ENCODE measurements at regions not wholly inside any gene's neighbourhood (a gene's known extent, or its start where the extent isn't known, plus 50 kb on each side); places are given as distances from the start of the nearest gene placed in this dataset.

GRCh38 chr7:110372685-110373084 is 718.2 kb upstream of the LRRN3 start:
- no peaks in the 10 kb centered on the region for H3K4me1 ChIP-seq (ENCODE audit: low read length)
- H3K27ac ChIP-seq (ENCODE audit: low read length): no peak overlapping the region
- no peaks in the 10 kb centered on the region for H4K20me1 ChIP-seq (ENCODE audit: insufficient read depth, low read depth, low read length)
- DNase-seq: no peak
- H3K9me2 ChIP-seq (replicated peaks; ENCODE audit: insufficient read depth, low read length): no peaks in the 10 kb centered on the region
- H3K27me3 ChIP-seq (ENCODE audit: low read length): no peaks in the 10 kb centered on the region
- no peak overlapping the region for H2AFZ ChIP-seq (ENCODE audit: low read length)
- H3K4me2 ChIP-seq (ENCODE audit: low read depth, low read length, poor library complexity, severe bottlenecking): no peak overlapping the region
- no peak overlapping the region for H3K4me3 ChIP-seq (ENCODE audit: low read length)
- H3K36me3 ChIP-seq (ENCODE audit: insufficient read depth, low read length): no peaks in the 10 kb centered on the region
- no peak overlapping the region for H3K9ac ChIP-seq (ENCODE audit: low read length)
- no peaks in the 10 kb centered on the region for H3K79me2 ChIP-seq (ENCODE audit: low read length)
- H3K9me3 ChIP-seq (ENCODE audit: low read length): no peaks in the 10 kb centered on the region; the same call in 1 of the 2 replicates

- no peaks in the 10 kb centered on the region for H3K79me2 ChIP-seq (ENCODE audit: low read length)
- no peaks in the 10 kb centered on the region for H3K4me1 ChIP-seq (ENCODE audit: low read length)
- H3K9me3 ChIP-seq (ENCODE audit: low read length): no peaks in the 10 kb centered on the region; the same call in 1 of the 2 replicates
- no peak overlapping the region for H3K4me3 ChIP-seq (ENCODE audit: low read length)
- no peak overlapping the region for H3K9ac ChIP-seq (ENCODE audit: low read length)
- H4K20me1 ChIP-seq (ENCODE audit: insufficient read depth, low read depth, low read length): no peaks in the 10 kb centered on the region
- H3K4me2 ChIP-seq (ENCODE audit: low read depth, low read length, poor library complexity, severe bottlenecking): no peak overlapping the region
- no peaks in the 10 kb centered on the region for H3K27me3 ChIP-seq (ENCODE audit: low read length)
- H3K9me2 ChIP-seq (replicated peaks; ENCODE audit: insufficient read depth, low read length): no peaks in the 10 kb centered on the region
- H3K27ac ChIP-seq (ENCODE audit: low read length): no peak overlapping the region
- no peak overlapping the region for H2AFZ ChIP-seq (ENCODE audit: low read length)
- no peaks in the 10 kb centered on the region for H3K36me3 ChIP-seq (ENCODE audit: insufficient read depth, low read length)
- DNase-seq: no peak
Measured at GRCh38 chr7:110373416-110373815, 717.5 kb upstream of the LRRN3 start.

- Histone ChIP-seq H3K36me3 (ENCODE audit: insufficient read depth, low read length) (no peaks in the 10 kb centered on the region), H3K27me3 (ENCODE audit: low read length) (no peaks in the 10 kb centered on the region), H3K4me3 (ENCODE audit: low read length) (no peak overlapping the region)
Measured at GRCh38 chr7:110373859-110374258, 717.1 kb upstream of the LRRN3 start.

GRCh38 chr7:110375068-110375467 is 715.9 kb upstream of the LRRN3 start:
- Histone ChIP-seq H3K9ac (ENCODE audit: low read length) (no peak overlapping the region), H3K9me2 (replicated peaks; ENCODE audit: insufficient read depth, low read length) (no peaks in the 10 kb centered on the region), H3K27me3 (ENCODE audit: low read length) (no peaks in the 10 kb centered on the region), H2AFZ (ENCODE audit: low read length) (no peak overlapping the region), H3K4me2 (ENCODE audit: low read depth, low read length, poor library complexity, severe bottlenecking) (no peak overlapping the region), H4K20me1 (ENCODE audit: insufficient read depth, low read depth, low read length) (no peaks in the 10 kb centered on the region), H3K27ac (ENCODE audit: low read length) (no peak overlapping the region), H3K4me3 (ENCODE audit: low read length) (no peak overlapping the region), H3K79me2 (ENCODE audit: low read length) (no peaks in the 10 kb centered on the region), H3K9me3 (ENCODE audit: low read length) (no peaks in the 10 kb centered on the region; the same call in 1 of the 2 replicates), H3K36me3 (ENCODE audit: insufficient read depth, low read length) (no peaks in the 10 kb centered on the region), H3K4me1 (ENCODE audit: low read length) (no peaks in the 10 kb centered on the region)
- DNase-seq: no peak

More at GRCh38 chr7:110373859-110374258, 717.1 kb upstream of the LRRN3 start:
- H3K9me3 ChIP-seq (ENCODE audit: low read length): no peaks in the 10 kb centered on the region; the same call in 1 of the 2 replicates
- DNase-seq: no peak
- H3K79me2 ChIP-seq (ENCODE audit: low read length): no peaks in the 10 kb centered on the region
- H3K9me2 ChIP-seq (replicated peaks; ENCODE audit: insufficient read depth, low read length): no peaks in the 10 kb centered on the region
- H3K9ac ChIP-seq (ENCODE audit: low read length): no peak overlapping the region
- H3K4me2 ChIP-seq (ENCODE audit: low read depth, low read length, poor library complexity, severe bottlenecking): no peak overlapping the region
- no peak overlapping the region for H2AFZ ChIP-seq (ENCODE audit: low read length)
- H3K4me1 ChIP-seq (ENCODE audit: low read length): no peaks in the 10 kb centered on the region
- H3K27ac ChIP-seq (ENCODE audit: low read length): no peak overlapping the region
- no peaks in the 10 kb centered on the region for H4K20me1 ChIP-seq (ENCODE audit: insufficient read depth, low read depth, low read length)

- Histone ChIP-seq H3K27ac (ENCODE audit: low read length) (no peak overlapping the region), H3K9me3 (ENCODE audit: low read length) (no peaks in the 10 kb centered on the region), H3K9me2 (replicated peaks; ENCODE audit: insufficient read depth, low read length) (no peaks in the 10 kb centered on the region), H4K20me1 (ENCODE audit: insufficient read depth, low read depth, low read length) (no peaks in the 10 kb centered on the region), H3K9ac (ENCODE audit: low read length) (no peak overlapping the region), H3K27me3 (ENCODE audit: low read length) (no peaks in the 10 kb centered on the region), H2AFZ (ENCODE audit: low read length) (no peak overlapping the region), H3K4me2 (ENCODE audit: low read depth, low read length, poor library complexity, severe bottlenecking) (no peak overlapping the region), H3K36me3 (ENCODE audit: insufficient read depth, low read length) (no peaks in the 10 kb centered on the region), H3K79me2 (ENCODE audit: low read length) (no peaks in the 10 kb centered on the region), H3K4me1 (ENCODE audit: low read length) (no peaks in the 10 kb centered on the region), H3K4me3 (ENCODE audit: low read length) (no peak overlapping the region)
- no peak for DNase-seq
Measured at GRCh38 chr7:110382736-110383135, 708.2 kb upstream of the LRRN3 start.

GRCh38 chr7:110386006-110386405 is 704.9 kb upstream of the LRRN3 start:
- Histone ChIP-seq H2AFZ (ENCODE audit: low read length) (no peak overlapping the region), H3K4me1 (ENCODE audit: low read length) (no peaks in the 10 kb centered on the region), H3K9ac (ENCODE audit: low read length) (no peak overlapping the region), H3K36me3 (ENCODE audit: insufficient read depth, low read length) (no peaks in the 10 kb centered on the region), H3K9me3 (ENCODE audit: low read length) (no peaks in the 10 kb centered on the region), H3K27me3 (ENCODE audit: low read length) (no peaks in the 10 kb centered on the region), H3K79me2 (ENCODE audit: low read length) (no peaks in the 10 kb centered on the region), H4K20me1 (ENCODE audit: insufficient read depth, low read depth, low read length) (no peaks in the 10 kb centered on the region), H3K27ac (ENCODE audit: low read length) (no peak overlapping the region), H3K4me3 (ENCODE audit: low read length) (no peak overlapping the region), H3K9me2 (replicated peaks; ENCODE audit: insufficient read depth, low read length) (no peaks in the 10 kb centered on the region), H3K4me2 (ENCODE audit: low read depth, low read length, poor library complexity, severe bottlenecking) (no peak overlapping the region)
- DNase-seq: no peak

GRCh38 chr7:110386913-110387312 is 704.0 kb upstream of the LRRN3 start:
- Histone ChIP-seq H4K20me1 (ENCODE audit: insufficient read depth, low read depth, low read length) (no peaks in the 10 kb centered on the region), H3K27ac (ENCODE audit: low read length) (no peak overlapping the region), H3K79me2 (ENCODE audit: low read length) (no peaks in the 10 kb centered on the region), H3K27me3 (ENCODE audit: low read length) (no peaks in the 10 kb centered on the region), H3K4me2 (ENCODE audit: low read depth, low read length, poor library complexity, severe bottlenecking) (no peak overlapping the region), H3K9me2 (replicated peaks; ENCODE audit: insufficient read depth, low read length) (no peaks in the 10 kb centered on the region), H3K4me1 (ENCODE audit: low read length) (no peaks in the 10 kb centered on the region), H3K9ac (ENCODE audit: low read length) (no peak overlapping the region), H3K36me3 (ENCODE audit: insufficient read depth, low read length) (no peaks in the 10 kb centered on the region), H3K9me3 (ENCODE audit: low read length) (no peaks in the 10 kb centered on the region), H3K4me3 (ENCODE audit: low read length) (no peak overlapping the region), H2AFZ (ENCODE audit: low read length) (no peak overlapping the region)
- DNase-seq: no peak

GRCh38 chr7:110387689-110388088 is 703.2 kb upstream of the LRRN3 start:
- Histone ChIP-seq H3K4me2 (ENCODE audit: low read depth, low read length, poor library complexity, severe bottlenecking) (no peak overlapping the region), H3K27ac (ENCODE audit: low read length) (no peak overlapping the region), H3K9me2 (replicated peaks; ENCODE audit: insufficient read depth, low read length) (no peaks in the 10 kb centered on the region), H3K27me3 (ENCODE audit: low read length) (no peaks in the 10 kb centered on the region), H3K4me1 (ENCODE audit: low read length) (no peaks in the 10 kb centered on the region), H3K9me3 (ENCODE audit: low read length) (no peaks in the 10 kb centered on the region), H3K79me2 (ENCODE audit: low read length) (no peaks in the 10 kb centered on the region), H2AFZ (ENCODE audit: low read length) (no peak overlapping the region), H4K20me1 (ENCODE audit: insufficient read depth, low read depth, low read length) (no peaks in the 10 kb centered on the region), H3K4me3 (ENCODE audit: low read length) (no peak overlapping the region), H3K9ac (ENCODE audit: low read length) (no peak overlapping the region), H3K36me3 (ENCODE audit: insufficient read depth, low read length) (no peaks in the 10 kb centered on the region)
- no peak for DNase-seq

- Histone ChIP-seq H3K4me2 (ENCODE audit: low read depth, low read length, poor library complexity, severe bottlenecking) (no peak overlapping the region), H2AFZ (ENCODE audit: low read length) (no peak overlapping the region), H3K4me3 (ENCODE audit: low read length) (no peak overlapping the region), H3K79me2 (ENCODE audit: low read length) (no peaks in the 10 kb centered on the region), H3K9ac (ENCODE audit: low read length) (no peak overlapping the region), H3K36me3 (ENCODE audit: insufficient read depth, low read length) (no peaks in the 10 kb centered on the region), H3K9me3 (ENCODE audit: low read length) (no peaks in the 10 kb centered on the region), H3K4me1 (ENCODE audit: low read length) (no peaks in the 10 kb centered on the region), H3K27ac (ENCODE audit: low read length) (no peak overlapping the region), H3K9me2 (replicated peaks; ENCODE audit: insufficient read depth, low read length) (no peaks in the 10 kb centered on the region), H3K27me3 (ENCODE audit: low read length) (no peaks in the 10 kb centered on the region), H4K20me1 (ENCODE audit: insufficient read depth, low read depth, low read length) (no peaks in the 10 kb centered on the region)
- no peak for DNase-seq
Measured at GRCh38 chr7:110388457-110388856, 702.5 kb upstream of the LRRN3 start.

Measured in Karpas-422 (cell line).